Stimulated activated CD4-positive, alpha-beta T cell treated with anti-CD3 and anti-CD28 coated beads, Interleukin-15, amount 100 ng/mL, for 1 hour (primary cell): ENCODE measurements at regions not wholly inside any gene's neighbourhood (a gene's known extent, or its start where the extent isn't known, plus 50 kb on each side); places are given as distances from the start of the nearest gene placed in this dataset.

Source experiments
- DNase-seq, 2 donors: peaks; one replicate each; pipeline ENCODE4 v3.0.0-alpha.2; 2020; ENCODE audit warnings: low read depth in 1 of 2, low spot score in 1 of 2

- no peak for DNase-seq
These were observed 238.4 kb downstream of the IRF8 start for GRCh38 chr16:86137359-86137758.

- DNase-seq: no peak
These were observed 239.4 kb downstream of the IRF8 start for GRCh38 chr16:86138121-86139085.

- no peak for DNase-seq
These were observed 243.9 kb downstream of the IRF8 start for GRCh38 chr16:86142801-86143236.

GRCh38 chr16:86143666-86144065 lies 244.7 kb downstream of the IRF8 start:
- no peak for DNase-seq

- no peak for DNase-seq
These were observed 246.7 kb downstream of the IRF8 start for GRCh38 chr16:86145669-86146068.

GRCh38 chr16:86150641-86151238 lies 251.8 kb downstream of the IRF8 start:
- no peak for DNase-seq

GRCh38 chr16:86151239-86151851 lies 252.4 kb downstream of the IRF8 start:
- DNase-seq: no peak

GRCh38 chr16:86156155-86156554 lies 257.2 kb downstream of the IRF8 start:
- no peak for DNase-seq

GRCh38 chr16:86157616-86158247 lies 258.8 kb downstream of the IRF8 start:
- no peak for DNase-seq

- no peak for DNase-seq
These were observed 259.9 kb downstream of the IRF8 start for GRCh38 chr16:86158688-86159360.

- no peak for DNase-seq
These were observed 266.5 kb downstream of the IRF8 start for GRCh38 chr16:86165479-86165878.

- no peak for DNase-seq
These were observed 267.5 kb downstream of the IRF8 start for GRCh38 chr16:86166414-86166813.

GRCh38 chr16:86167061-86167460 lies 268.1 kb downstream of the IRF8 start:
- DNase-seq: no peak

GRCh38 chr16:86170720-86171119 lies 271.8 kb downstream of the IRF8 start:
- no peak for DNase-seq

GRCh38 chr16:86171329-86171728 lies 272.4 kb downstream of the IRF8 start:
- DNase-seq: no peak

- no peak for DNase-seq
These were observed 276.9 kb downstream of the IRF8 start for GRCh38 chr16:86175816-86176215.

GRCh38 chr16:86176462-86176861 lies 277.5 kb downstream of the IRF8 start:
- no peak for DNase-seq

- DNase-seq: no peak
These were observed 281.3 kb downstream of the IRF8 start for GRCh38 chr16:86180244-86180643.

- no peak for DNase-seq
These were observed 281.8 kb downstream of the IRF8 start for GRCh38 chr16:86180780-86181179.

- DNase-seq: no peak
These were observed 282.6 kb downstream of the IRF8 start for GRCh38 chr16:86181526-86181925.

GRCh38 chr16:86184185-86184584 lies 285.2 kb downstream of the IRF8 start:
- no peak for DNase-seq
